ENCODE measurements at regions not wholly inside any gene's neighbourhood (a gene's known extent, or its start where the extent isn't known, plus 50 kb on each side); places are given as distances from the start of the nearest gene placed in this dataset.

DNA sequence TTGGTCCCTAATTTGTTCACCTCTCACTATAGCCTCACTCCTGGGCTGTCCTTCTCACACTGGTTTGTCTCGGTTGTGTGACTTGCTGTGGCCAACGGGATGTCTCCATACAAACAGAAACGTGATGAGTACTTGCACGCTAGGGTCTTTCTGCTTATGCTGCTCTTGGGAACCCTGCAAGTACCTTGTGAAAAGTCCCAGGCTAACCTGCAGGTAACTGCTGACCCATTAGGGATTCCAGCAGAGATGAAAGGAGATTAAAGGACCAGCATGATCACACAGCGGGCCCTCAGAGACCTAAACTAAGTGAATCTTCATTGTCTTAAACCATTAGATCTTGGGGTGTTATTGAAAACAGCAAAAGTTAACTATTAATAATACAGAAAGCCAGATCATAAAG, 562.8 kb upstream of the GOT2 start:
- TF ChIP-seq, protein P1, sequence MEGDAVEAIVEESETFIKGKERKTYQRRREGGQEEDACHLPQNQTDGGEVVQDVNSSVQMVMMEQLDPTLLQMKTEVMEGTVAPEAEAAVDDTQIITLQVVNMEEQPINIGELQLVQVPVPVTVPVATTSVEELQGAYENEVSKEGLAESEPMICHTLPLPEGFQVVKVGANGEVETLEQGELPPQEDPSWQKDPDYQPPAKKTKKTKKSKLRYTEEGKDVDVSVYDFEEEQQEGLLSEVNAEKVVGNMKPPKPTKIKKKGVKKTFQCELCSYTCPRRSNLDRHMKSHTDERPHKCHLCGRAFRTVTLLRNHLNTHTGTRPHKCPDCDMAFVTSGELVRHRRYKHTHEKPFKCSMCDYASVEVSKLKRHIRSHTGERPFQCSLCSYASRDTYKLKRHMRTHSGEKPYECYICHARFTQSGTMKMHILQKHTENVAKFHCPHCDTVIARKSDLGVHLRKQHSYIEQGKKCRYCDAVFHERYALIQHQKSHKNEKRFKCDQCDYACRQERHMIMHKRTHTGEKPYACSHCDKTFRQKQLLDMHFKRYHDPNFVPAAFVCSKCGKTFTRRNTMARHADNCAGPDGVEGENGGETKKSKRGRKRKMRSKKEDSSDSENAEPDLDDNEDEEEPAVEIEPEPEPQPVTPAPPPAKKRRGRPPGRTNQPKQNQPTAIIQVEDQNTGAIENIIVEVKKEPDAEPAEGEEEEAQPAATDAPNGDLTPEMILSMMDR (IDR thresholded peaks at IDR 0.05): no peak
- no peak for TF ChIP-seq POLR2A (IDR thresholded peaks at IDR 0.05)

Measured in testis (tissue), 2 donors.